Adrenal gland (tissue), 9 donors: ENCODE measurements at regions not wholly inside any gene's neighbourhood (a gene's known extent, or its start where the extent isn't known, plus 50 kb on each side); places are given as distances from the start of the nearest gene placed in this dataset.

ENCODE experiments used
- DNase-seq, 7 donors: peaks; one replicate each; pipeline ENCODE4 v3.0.0-alpha.2; 2019 to 2020
- H3K27ac ChIP-seq, 5 donors: fragments of 200-600 bp; sonication (generic) in 4 of 5; 1 replicate in 3 of 5; 2 replicates in 2 of 5; pipeline versions ENCODE4 v1.5.1 to v1.8.0; 2016 to 2020; ENCODE audit warnings: mild to moderate bottlenecking in 1 of 5
- H3K27me3 ChIP-seq: fragments of 200-600 bp; 2 replicates; pipeline ENCODE4 v1.8.0; 2021
- H3K36me3 ChIP-seq, 2 donors: fragments of 200-600 bp; replicated peaks in 1 of 2; 1 replicate in 1 of 2; 2 replicates in 1 of 2; pipeline versions ENCODE4 v1.5.1 to v1.8.0; 2018 to 2022
- H3K4me1 ChIP-seq, 2 donors: fragments of 200-600 bp; replicated peaks in 1 of 2; 1 replicate in 1 of 2; 2 replicates in 1 of 2; pipeline versions ENCODE4 v1.5.1 to v1.8.0; 2018 to 2021
- H3K4me3 ChIP-seq, 4 donors: fragments of 200-600 bp; sonication (generic) in 3 of 4; one replicate each; pipeline ENCODE4 v1.5.1; 2016 to 2018
- H3K9me3 ChIP-seq, 3 donors: fragments of 200-600 bp; sonication (generic) in 1 of 3; replicated peaks in 1 of 3; 1 replicate in 2 of 3; 2 replicates in 1 of 3; pipeline versions ENCODE4 v1.5.1 to v1.8.0; 2016 to 2021
- POLR2A ChIP-seq, 2 donors: fragments of 450-650 bp; IDR thresholded peaks; one replicate each; pipeline ENCODE4 v1.6.1; 2017; ENCODE audit warnings: antibody characterized with exemption in 2 of 2, mild to moderate bottlenecking in 2 of 2, moderate library complexity in 1 of 2
- WGBS, 4 donors: extraction: QIAGEN DNeasy Blood & Tissue Kit in 2 of 4; methylation state at CpG; one replicate each; pipeline versions ENCODE4 v1.1.5 to v1.1.7; 2013 to 2017; 5-methylcytosine and 5-hydroxymethylcytosine counted together
- intact Hi-C, 2 donors: fragments of 100-400 bp; cut with DNase I; formaldehyde crosslinking; loops; one replicate each; pipeline versions ENCODE4 v1.14.1 to v1.15.0; 2022 to 2023
- TF ChIP-seq, protein P1 (sequence below), 6 experiments: fragments of 450-650 bp in 4 of 6; fragments of 200-600 bp in 2 of 6; sonication (generic) in 1 of 6; IDR thresholded peaks; 1 replicate in 5 of 6; 2 replicates in 1 of 6; pipeline versions ENCODE4 v1.5.1 to v1.8.0; 2016 to 2021; ENCODE audit warnings: antibody characterized with exemption in 6 of 6, mild to moderate bottlenecking in 2 of 6, moderate library complexity in 1 of 6
- donor health status: healthy with polysubstance abuse.
- donor health status: Bipolar disorder and iron deficiency.
- donor health status: DM: yes; HTN: yes; CAD: no.
- donor health status: DM: no; HTN: no; CAD: no.
- donor health status: DM: no; HTN: no; CAD: no.

GRCh38 chr17:70869402-70870085 lies 700.2 kb downstream of the KCNJ2 start:
- H3K27me3 ChIP-seq: no peaks in the 10 kb centered on the region
- no peak for DNase-seq
- no peaks in the 10 kb centered on the region for H3K9me3 ChIP-seq
- no peaks in the 10 kb centered on the region for H3K36me3 ChIP-seq
- intact Hi-C loops: no loop called here
- TF ChIP-seq POLR2A (IDR thresholded peaks at IDR 0.05): no peak
- TF ChIP-seq, protein P1, sequence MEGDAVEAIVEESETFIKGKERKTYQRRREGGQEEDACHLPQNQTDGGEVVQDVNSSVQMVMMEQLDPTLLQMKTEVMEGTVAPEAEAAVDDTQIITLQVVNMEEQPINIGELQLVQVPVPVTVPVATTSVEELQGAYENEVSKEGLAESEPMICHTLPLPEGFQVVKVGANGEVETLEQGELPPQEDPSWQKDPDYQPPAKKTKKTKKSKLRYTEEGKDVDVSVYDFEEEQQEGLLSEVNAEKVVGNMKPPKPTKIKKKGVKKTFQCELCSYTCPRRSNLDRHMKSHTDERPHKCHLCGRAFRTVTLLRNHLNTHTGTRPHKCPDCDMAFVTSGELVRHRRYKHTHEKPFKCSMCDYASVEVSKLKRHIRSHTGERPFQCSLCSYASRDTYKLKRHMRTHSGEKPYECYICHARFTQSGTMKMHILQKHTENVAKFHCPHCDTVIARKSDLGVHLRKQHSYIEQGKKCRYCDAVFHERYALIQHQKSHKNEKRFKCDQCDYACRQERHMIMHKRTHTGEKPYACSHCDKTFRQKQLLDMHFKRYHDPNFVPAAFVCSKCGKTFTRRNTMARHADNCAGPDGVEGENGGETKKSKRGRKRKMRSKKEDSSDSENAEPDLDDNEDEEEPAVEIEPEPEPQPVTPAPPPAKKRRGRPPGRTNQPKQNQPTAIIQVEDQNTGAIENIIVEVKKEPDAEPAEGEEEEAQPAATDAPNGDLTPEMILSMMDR (IDR thresholded peaks at IDR 0.05): no peak
- H3K4me1 ChIP-seq: no peaks in the 10 kb centered on the region
- 64 to 76% (median 71%) methylated on average over 2 of the region's 2 CpGs for WGBS, 4 donors
- H3K4me3 ChIP-seq: no peak overlapping the region
- no peak overlapping the region for H3K27ac ChIP-seq

GRCh38 chr17:70871180-70871818 lies 702.0 kb downstream of the KCNJ2 start:
- no peak overlapping the region for H3K4me3 ChIP-seq
- 18 to 38% (median 23%) methylated on average over 1 of the region's 1 CpG for whole genome bisulfite sequencing, 4 donors
- H3K27me3 ChIP-seq: no peaks in the 10 kb centered on the region
- intact Hi-C loops: no loop called here
- no peaks in the 10 kb centered on the region for H3K4me1 ChIP-seq
- TF ChIP-seq POLR2A (IDR thresholded peaks at IDR 0.05): no peak
- TF ChIP-seq, protein P1 (IDR thresholded peaks at IDR 0.05): no peak
- no peak for DNase-seq
- H3K27ac ChIP-seq: no peak overlapping the region
- H3K9me3 ChIP-seq: no peaks in the 10 kb centered on the region
- H3K36me3 ChIP-seq: no peaks in the 10 kb centered on the region

DNA sequence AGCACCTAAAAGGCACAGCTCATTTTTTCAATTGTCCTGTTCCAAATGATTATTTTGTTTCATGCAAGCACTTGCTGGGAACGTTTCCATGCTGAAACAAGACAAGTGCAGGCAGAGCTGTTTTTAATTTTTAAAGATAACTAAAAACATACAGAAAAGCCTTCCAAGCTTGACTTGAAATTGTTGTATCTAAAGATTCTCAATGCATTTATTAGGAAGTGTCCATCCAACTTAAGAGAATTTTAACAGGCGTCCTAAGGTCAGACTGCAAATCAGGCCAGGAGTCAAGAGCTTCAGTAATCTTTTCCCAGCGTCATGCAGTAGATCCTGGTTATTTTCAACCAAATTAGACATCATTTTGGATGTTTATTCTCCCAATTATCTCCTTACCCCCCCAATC lies 702.8 kb downstream of the KCNJ2 start:
- Histone ChIP-seq H3K9me3 (no peaks in the 10 kb centered on the region), H3K4me3 (no peak overlapping the region), H3K36me3 (no peaks in the 10 kb centered on the region), H3K27me3 (no peaks in the 10 kb centered on the region), H3K27ac (no peak overlapping the region), H3K4me1 (no peaks in the 10 kb centered on the region)
- no peak for DNase-seq
- intact Hi-C loops: no loop called here
- WGBS, 4 donors: 33 to 59% (median 51%) methylated on average over 3 of the region's 3 CpGs
- TF ChIP-seq, protein P1 (IDR thresholded peaks at IDR 0.05): no peak
- TF ChIP-seq POLR2A (IDR thresholded peaks at IDR 0.05): no peak

GRCh38 chr17:70875729-70876310 lies 706.5 kb downstream of the KCNJ2 start:
- Histone ChIP-seq H3K4me3 (no peak overlapping the region), H3K27me3 (no peaks in the 10 kb centered on the region), H3K27ac (no peak overlapping the region), H3K36me3 (no peaks in the 10 kb centered on the region), H3K9me3 (no peaks in the 10 kb centered on the region), H3K4me1 (no peaks in the 10 kb centered on the region)
- DNase-seq: no peak
- intact Hi-C loops: no loop called here
- 63 to 74% (median 68%) methylated on average over 2 of the region's 2 CpGs for WGBS, 4 donors
- TF ChIP-seq, protein P1 (IDR thresholded peaks at IDR 0.05): no peak
- TF ChIP-seq POLR2A (IDR thresholded peaks at IDR 0.05): no peak
